HepG2 (cell line): ENCODE measurements at regions not wholly inside any gene's neighbourhood (a gene's known extent, or its start where the extent isn't known, plus 50 kb on each side); places are given as distances from the start of the nearest gene placed in this dataset.

Experiments
- ARID5B ChIP-seq: IDR thresholded peaks from 2 replicates; pipeline ENCODE4 v1.4.0; 2020; ENCODE audit warnings: mild to moderate bottlenecking, missing genetic modification reagents
- ATF6 ChIP-seq: sonication (generic); formaldehyde crosslinking; conservative IDR thresholded peaks from 2 replicates; pipeline ENCODE4 v1.4.0; 2020; ENCODE audit warnings: missing genetic modification reagents
- CBFB ChIP-seq: sonication (generic); formaldehyde crosslinking; IDR thresholded peaks from 2 replicates; pipeline ENCODE4 v1.4.0; 2020; ENCODE audit warnings: missing genetic modification reagents
- CTCF ChIP-seq: sonication (generic); formaldehyde crosslinking; IDR thresholded peaks from 2 replicates; pipeline ENCODE4 v1.5.0; 2020; ENCODE audit warnings: mild to moderate bottlenecking, missing genetic modification reagents, moderate library complexity
- EP300 ChIP-seq, 3 experiments: sonication (generic) in 1 of 3; formaldehyde crosslinking in 1 of 3; IDR thresholded peaks; 2 replicates each; pipeline versions ENCODE4 v1.5.1 to v1.6.1; 2011 to 2020; ENCODE audit warnings: low read depth in 2 of 3, low read length in 2 of 3, borderline replicate concordance in 1 of 3, improper control_type of control experiment in 1 of 3, mild to moderate bottlenecking in 1 of 3, missing genetic modification reagents in 1 of 3, moderate library complexity in 1 of 3
- IRF2 ChIP-seq: IDR thresholded peaks from 2 replicates; pipeline ENCODE4 v1.6.1; 2018; ENCODE audit warnings: missing genetic modification reagents, missing compliant biosample characterization
- KDM5B ChIP-seq: sonication (generic); formaldehyde crosslinking; IDR thresholded peaks from 2 replicates; pipeline ENCODE4 v1.4.0; 2020; ENCODE audit warnings: missing genetic modification reagents, mild to moderate bottlenecking, borderline replicate concordance
- MAX ChIP-seq: IDR thresholded peaks from 2 replicates; pipeline ENCODE4 v1.6.1; 2012; ENCODE audit warnings: inconsistent platforms
- PCBP2 ChIP-seq: fragments of 200-400 bp; formaldehyde crosslinking; optimal IDR thresholded peaks from 2 replicates; pipeline ENCODE3; 2018; ENCODE audit warnings: low read length, low read depth; ENCODE audit not compliant: poor library complexity, severe bottlenecking
- ZNF33B ChIP-seq: sonication (generic); formaldehyde crosslinking; IDR thresholded peaks from 2 replicates; pipeline ENCODE4 v1.5.1; 2020; ENCODE audit warnings: mild to moderate bottlenecking, missing genetic modification reagents
- ZNF44 ChIP-seq: sonication (generic); formaldehyde crosslinking; IDR thresholded peaks from 2 replicates; pipeline ENCODE4 v1.5.1; 2020; ENCODE audit warnings: mild to moderate bottlenecking, missing genetic modification reagents

- TF ChIP-seq ARID5B, result no peak
- TF ChIP-seq ZNF33B (CRISPR knock-in tag), result no peak
- TF ChIP-seq ZNF44 (CRISPR knock-in tag), result no peak
- TF ChIP-seq CTCF (CRISPR knock-in tag), result no peak
- TF ChIP-seq ATF6 (CRISPR knock-in tag), result no peak
- TF ChIP-seq EP300 (IDR thresholded peaks at IDR 0.05; ENCODE audit: low read depth in 2 of 2, low read length in 2 of 2), result no peak
- TF ChIP-seq EP300 (CRISPR knock-in tag; IDR thresholded peaks at IDR 0.05; ENCODE audit: borderline replicate concordance), result no peak
- TF ChIP-seq IRF2, result no peak
- no peak for TF ChIP-seq KDM5B (CRISPR knock-in tag)
- TF ChIP-seq PCBP2, result no peak
- TF ChIP-seq MAX, result no peak
- TF ChIP-seq CBFB (CRISPR knock-in tag), result no peak
Observed at GRCh38 chr6:90709431-90709996, 122.6 kb upstream of the MAP3K7 start.
